ENCODE measurements at regions not wholly inside any gene's neighbourhood (a gene's known extent, or its start where the extent isn't known, plus 50 kb on each side); places are given as distances from the start of the nearest gene placed in this dataset.

DNA sequence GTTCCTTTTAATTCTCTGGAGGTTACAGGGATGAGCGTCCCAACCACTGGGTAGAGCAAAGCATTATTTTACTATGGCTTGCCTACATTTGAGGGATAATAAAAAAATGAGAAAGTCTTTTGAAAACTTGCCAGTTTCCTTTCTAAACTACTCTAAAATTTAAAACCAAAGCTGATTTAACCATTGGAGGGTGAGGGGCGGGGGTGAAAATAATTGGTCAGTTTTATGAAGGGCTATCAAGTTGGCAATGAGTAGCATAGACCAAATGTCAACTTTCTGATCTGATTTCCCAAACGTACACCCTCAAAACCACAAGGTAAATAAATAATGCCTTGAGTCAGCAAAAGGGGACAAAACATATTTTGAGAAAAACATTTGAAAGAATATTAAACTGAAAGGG lies 85.7 kb upstream of the STK17B start:
- no peak overlapping the region for H3T11ph ChIP-seq (ENCODE audit: low read length)
- no peak overlapping the region for H3K23ac ChIP-seq (ENCODE audit: insufficient read length, low read depth, low read length)
- no peaks in the 10 kb centered on the region for H3K4me1 ChIP-seq (ENCODE audit: insufficient read depth, low read length)
- no peak overlapping the region for H3K9ac ChIP-seq (ENCODE audit: extremely low read depth, insufficient read length, low read length)
- H3K4ac ChIP-seq (ENCODE audit: low read depth, low read length), result no peak overlapping the region
- no peak overlapping the region for H3K4me2 ChIP-seq (ENCODE audit: insufficient read depth, insufficient read length, low read length)
- H2BK15ac ChIP-seq (ENCODE audit: low read depth, low read length), result no peak overlapping the region
- no peak overlapping the region for H2BK120ac ChIP-seq (ENCODE audit: low read depth, low read length, poor library complexity, severe bottlenecking)
- no peak overlapping the region for H3K14ac ChIP-seq (ENCODE audit: insufficient read depth, low read length)
- H4K5ac ChIP-seq (ENCODE audit: insufficient read length, low read depth, low read length), result no peak overlapping the region
- H2BK5ac ChIP-seq (ENCODE audit: insufficient read length, low read length), result no peak overlapping the region
- no peak overlapping the region for H4K8ac ChIP-seq (replicated peaks; ENCODE audit: insufficient read length, low read depth, low read length)
- no peak for DNase-seq
- H3K27me3 ChIP-seq (ENCODE audit: insufficient read depth, low read length), result no peaks in the 10 kb centered on the region
- no CpG with 5 or more reads among the region's 3 CpGs for WGBS (ENCODE audit: extremely low coverage, insufficient read length, low lambda C conversion rate)
- H4K20me1 ChIP-seq (ENCODE audit: control insufficient read depth, insufficient read depth, insufficient read length), result no peaks in the 10 kb centered on the region
- TF ChIP-seq, protein P1, sequence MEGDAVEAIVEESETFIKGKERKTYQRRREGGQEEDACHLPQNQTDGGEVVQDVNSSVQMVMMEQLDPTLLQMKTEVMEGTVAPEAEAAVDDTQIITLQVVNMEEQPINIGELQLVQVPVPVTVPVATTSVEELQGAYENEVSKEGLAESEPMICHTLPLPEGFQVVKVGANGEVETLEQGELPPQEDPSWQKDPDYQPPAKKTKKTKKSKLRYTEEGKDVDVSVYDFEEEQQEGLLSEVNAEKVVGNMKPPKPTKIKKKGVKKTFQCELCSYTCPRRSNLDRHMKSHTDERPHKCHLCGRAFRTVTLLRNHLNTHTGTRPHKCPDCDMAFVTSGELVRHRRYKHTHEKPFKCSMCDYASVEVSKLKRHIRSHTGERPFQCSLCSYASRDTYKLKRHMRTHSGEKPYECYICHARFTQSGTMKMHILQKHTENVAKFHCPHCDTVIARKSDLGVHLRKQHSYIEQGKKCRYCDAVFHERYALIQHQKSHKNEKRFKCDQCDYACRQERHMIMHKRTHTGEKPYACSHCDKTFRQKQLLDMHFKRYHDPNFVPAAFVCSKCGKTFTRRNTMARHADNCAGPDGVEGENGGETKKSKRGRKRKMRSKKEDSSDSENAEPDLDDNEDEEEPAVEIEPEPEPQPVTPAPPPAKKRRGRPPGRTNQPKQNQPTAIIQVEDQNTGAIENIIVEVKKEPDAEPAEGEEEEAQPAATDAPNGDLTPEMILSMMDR (conservative IDR thresholded peaks at IDR 0.05), result no peak
- Mint-ChIP-seq H3K27ac (no peak overlapping the region; a peak in 1 of 7 replicates), H3K4me3 (no peak overlapping the region), H3K27me3 (ENCODE audit: low read depth) (no peaks in the 10 kb centered on the region), H3K4me1 (peaks cover 8 to 9% of the 10 kb centered on the region in 2 experiments), H3K36me3 (ENCODE audit: insufficient read depth in 1 of 3, low read depth in 3 of 3) (no peaks in the 10 kb centered on the region; a peak in 1 of 7 replicates), H3K9me3 (no peaks in the 10 kb centered on the region)
- no peak overlapping the region for H2AK5ac ChIP-seq (ENCODE audit: insufficient read length, low read length)
- H2AFZ ChIP-seq (ENCODE audit: low read length), result no peak overlapping the region
- H3K79me1 ChIP-seq (ENCODE audit: insufficient read depth, low read depth, low read length, poor library complexity, severe bottlenecking), result no peaks in the 10 kb centered on the region
- no peak overlapping the region for H2BK20ac ChIP-seq (ENCODE audit: low read depth, low read length, poor library complexity, severe bottlenecking)
- no peaks in the 10 kb centered on the region for H3K23me2 ChIP-seq (ENCODE audit: insufficient read length, low read depth, low read length, poor library complexity, severe bottlenecking)
- no peaks in the 10 kb centered on the region for H3K9me3 ChIP-seq (ENCODE audit: control insufficient read depth, low read depth, low read length)
- H3K27ac ChIP-seq (ENCODE audit: insufficient read length, low read depth, low read length), result no peak overlapping the region
- H3K56ac ChIP-seq (ENCODE audit: insufficient read length, low read depth, low read length), result no peak overlapping the region
- no peak overlapping the region for H4K91ac ChIP-seq (ENCODE audit: insufficient read length, low read depth, low read length)
- no peak overlapping the region for H2BK12ac ChIP-seq (ENCODE audit: insufficient read length, low read depth, low read length)
- no peaks in the 10 kb centered on the region for H3K79me2 ChIP-seq (ENCODE audit: insufficient read depth, low read length)
- no peak overlapping the region for H3K18ac ChIP-seq (ENCODE audit: insufficient read length, low read depth, low read length)

Data from H9 (cell line).